ENCODE measurements at regions not wholly inside any gene's neighbourhood (a gene's known extent, or its start where the extent isn't known, plus 50 kb on each side); places are given as distances from the start of the nearest gene placed in this dataset.

- no peak for TF ChIP-seq CTCF (IDR thresholded peaks at IDR 0.05)
Measured at GRCh38 chr13:112218416-112218815, 151.5 kb downstream of the SOX1 start.

- TF ChIP-seq CTCF (IDR thresholded peaks at IDR 0.05) = no peak
Measured at GRCh38 chr13:112219740-112220139, 152.8 kb downstream of the SOX1 start.

GRCh38 chr13:112220296-112220875, 153.4 kb downstream of the SOX1 start:
- no peak for TF ChIP-seq CTCF (IDR thresholded peaks at IDR 0.05)

- no peak for TF ChIP-seq CTCF (IDR thresholded peaks at IDR 0.05)
Measured at GRCh38 chr13:112220925-112221324, 154.0 kb downstream of the SOX1 start.

- TF ChIP-seq CTCF (IDR thresholded peaks at IDR 0.05) = no peak
Measured at GRCh38 chr13:112222971-112223370, 153.2 kb upstream of the SPACA7 start.

GRCh38 chr13:112225429-112226090, 150.6 kb upstream of the SPACA7 start:
- peak; percentile 5; the same call in 1 of the 2 replicates for TF ChIP-seq CTCF (IDR thresholded peaks at IDR 0.05)

GRCh38 chr13:112226320-112227002, 149.7 kb upstream of the SPACA7 start:
- TF ChIP-seq CTCF (IDR thresholded peaks at IDR 0.05) = no peak

All from LNCAP (cell line).